Omental fat pad (tissue), 3 donors: ENCODE measurements at regions not wholly inside any gene's neighbourhood (a gene's known extent, or its start where the extent isn't known, plus 50 kb on each side); places are given as distances from the start of the nearest gene placed in this dataset.

Source experiments
- ATAC-seq: fragments of 150-250 bp; one replicate; pipeline ENCODE4 v1.9.1; 2016; ENCODE audit warnings: mild to moderate bottlenecking, moderate library complexity; ENCODE audit not compliant: low FRiP score
- DNase-seq: peaks from one replicate; pipeline ENCODE4 v3.0.0-alpha.2; 2019; ENCODE audit warnings: low spot score
- CTCF ChIP-seq, 3 donors: fragments of 450-650 bp; IDR thresholded peaks; one replicate each; pipeline ENCODE4 v1.5.1; 2016 to 2017; ENCODE audit warnings: antibody characterized with exemption in 3 of 3, mild to moderate bottlenecking in 3 of 3, moderate library complexity in 2 of 3

- ATAC-seq (no peak), DNase-seq (no peak)
- TF ChIP-seq CTCF (IDR thresholded peaks at IDR 0.05) = no peak
Observed at GRCh38 chr2:464562-465309, 176.8 kb upstream of the ALKAL2 start.

- TF ChIP-seq CTCF (IDR thresholded peaks at IDR 0.05) = no peak
- ATAC-seq = no peak
- no peak for DNase-seq
Observed at GRCh38 chr2:460861-461260, 173.0 kb upstream of the ALKAL2 start.

GRCh38 chr2:459931-460330, 172.0 kb upstream of the ALKAL2 start:
- ATAC-seq (no peak), DNase-seq (no peak)
- no peak for TF ChIP-seq CTCF (IDR thresholded peaks at IDR 0.05)

GRCh38 chr2:458425-458815, 170.5 kb upstream of the ALKAL2 start:
- ATAC-seq (no peak), DNase-seq (no peak)
- TF ChIP-seq CTCF (IDR thresholded peaks at IDR 0.05) = no peak

GRCh38 chr2:457792-458424, 170.0 kb upstream of the ALKAL2 start:
- TF ChIP-seq CTCF (IDR thresholded peaks at IDR 0.05) = no peak
- no peak for ATAC-seq
- DNase-seq = no peak

- no peak for ATAC-seq
- TF ChIP-seq CTCF (IDR thresholded peaks at IDR 0.05) = no peak
- no peak for DNase-seq
Observed at GRCh38 chr2:457262-457661, 169.4 kb upstream of the ALKAL2 start.

GRCh38 chr2:455913-456312, 168.0 kb upstream of the ALKAL2 start:
- no peak for TF ChIP-seq CTCF (IDR thresholded peaks at IDR 0.05)
- ATAC-seq (no peak), DNase-seq (no peak)
